ENCODE measurements at regions not wholly inside any gene's neighbourhood (a gene's known extent, or its start where the extent isn't known, plus 50 kb on each side); places are given as distances from the start of the nearest gene placed in this dataset.

DNA sequence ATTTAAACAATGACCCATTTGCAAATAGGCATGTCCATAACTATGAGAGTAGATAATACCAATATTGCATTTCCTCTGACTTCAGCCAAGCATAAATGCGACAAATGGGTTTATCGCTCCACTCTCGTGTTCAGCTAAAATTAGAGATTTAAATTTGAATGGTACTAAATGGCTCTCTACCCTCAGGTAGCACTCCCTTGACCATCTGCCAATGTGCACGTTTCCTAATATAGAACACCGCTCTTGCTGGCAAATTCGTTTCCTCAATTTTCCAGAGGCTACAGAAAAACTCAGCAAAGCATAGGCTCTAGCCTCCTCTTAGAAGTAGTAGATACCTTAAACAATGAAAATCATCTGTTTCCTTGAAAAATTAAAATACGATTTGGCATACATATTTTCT lies 251.6 kb downstream of the ADGRA3 start:
- H3K4me3 ChIP-seq = no peak overlapping the region
- H3K36me3 ChIP-seq = no peaks in the 10 kb centered on the region
- TF ChIP-seq, protein P1, sequence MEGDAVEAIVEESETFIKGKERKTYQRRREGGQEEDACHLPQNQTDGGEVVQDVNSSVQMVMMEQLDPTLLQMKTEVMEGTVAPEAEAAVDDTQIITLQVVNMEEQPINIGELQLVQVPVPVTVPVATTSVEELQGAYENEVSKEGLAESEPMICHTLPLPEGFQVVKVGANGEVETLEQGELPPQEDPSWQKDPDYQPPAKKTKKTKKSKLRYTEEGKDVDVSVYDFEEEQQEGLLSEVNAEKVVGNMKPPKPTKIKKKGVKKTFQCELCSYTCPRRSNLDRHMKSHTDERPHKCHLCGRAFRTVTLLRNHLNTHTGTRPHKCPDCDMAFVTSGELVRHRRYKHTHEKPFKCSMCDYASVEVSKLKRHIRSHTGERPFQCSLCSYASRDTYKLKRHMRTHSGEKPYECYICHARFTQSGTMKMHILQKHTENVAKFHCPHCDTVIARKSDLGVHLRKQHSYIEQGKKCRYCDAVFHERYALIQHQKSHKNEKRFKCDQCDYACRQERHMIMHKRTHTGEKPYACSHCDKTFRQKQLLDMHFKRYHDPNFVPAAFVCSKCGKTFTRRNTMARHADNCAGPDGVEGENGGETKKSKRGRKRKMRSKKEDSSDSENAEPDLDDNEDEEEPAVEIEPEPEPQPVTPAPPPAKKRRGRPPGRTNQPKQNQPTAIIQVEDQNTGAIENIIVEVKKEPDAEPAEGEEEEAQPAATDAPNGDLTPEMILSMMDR (IDR thresholded peaks at IDR 0.05) = no peak
- no peaks in the 10 kb centered on the region for H3K9me3 ChIP-seq
- H3K4me1 ChIP-seq = no peaks in the 10 kb centered on the region
- no peaks in the 10 kb centered on the region for H3K27me3 ChIP-seq
- no peak overlapping the region for H3K27ac ChIP-seq
- DNase-seq (ENCODE audit: low spot score) = no peak

DNA sequence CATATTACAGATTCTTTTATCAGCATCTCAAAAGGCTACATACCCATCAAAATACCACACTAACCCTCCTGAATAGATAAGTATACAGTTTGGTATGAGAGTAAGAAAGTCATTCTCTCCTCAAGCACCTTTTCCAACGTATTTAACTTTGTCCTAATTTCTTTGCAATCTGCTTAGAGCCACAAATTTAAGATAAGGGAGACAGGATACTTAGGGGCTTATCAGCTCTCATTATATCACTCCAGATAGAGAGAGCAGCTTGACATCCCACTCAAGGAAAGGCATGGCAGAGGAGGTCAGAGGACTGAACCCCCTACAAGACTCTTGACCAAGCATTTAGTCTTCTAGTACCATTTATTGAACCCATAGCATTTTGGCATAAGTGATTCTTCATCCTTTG lies 262.4 kb downstream of the ADGRA3 start:
- H3K36me3 ChIP-seq = no peaks in the 10 kb centered on the region
- no peak for DNase-seq (ENCODE audit: low spot score)

DNA sequence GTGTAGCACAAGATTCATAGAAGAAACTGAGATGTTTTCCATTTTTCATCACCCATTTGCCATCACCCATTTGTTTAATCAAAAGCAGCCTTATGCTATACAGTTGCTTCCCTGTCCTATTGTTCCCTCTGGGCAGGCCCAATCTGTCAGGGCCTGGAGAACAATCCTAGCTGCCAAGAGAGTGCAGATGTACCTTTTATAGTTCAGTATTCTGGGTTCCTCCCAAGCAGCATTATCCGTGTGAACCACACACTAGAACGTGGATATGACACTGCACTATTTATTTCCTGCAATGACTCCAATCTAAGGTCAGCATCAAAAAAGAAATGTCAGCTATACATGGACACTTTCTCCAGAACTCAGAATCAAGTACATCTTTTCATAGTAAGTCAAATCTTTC lies 269.0 kb downstream of the ADGRA3 start:
- no peak for DNase-seq (ENCODE audit: low spot score)
- Histone ChIP-seq H3K9me3 (no peaks in the 10 kb centered on the region), H3K27me3 (no peaks in the 10 kb centered on the region), H3K27ac (no peak overlapping the region), H3K4me3 (no peak overlapping the region), H3K36me3 (no peaks in the 10 kb centered on the region), H3K4me1 (no peaks in the 10 kb centered on the region)
- TF ChIP-seq, protein P1 (IDR thresholded peaks at IDR 0.05) = no peak

More for the DNA sequence above, 262.4 kb downstream of the ADGRA3 start:
- no peak overlapping the region for H3K27ac ChIP-seq
- H3K9me3 ChIP-seq = no peaks in the 10 kb centered on the region
- TF ChIP-seq, protein P1 (IDR thresholded peaks at IDR 0.05) = no peak
- no peak overlapping the region for H3K4me3 ChIP-seq
- H3K4me1 ChIP-seq = no peaks in the 10 kb centered on the region
- H3K27me3 ChIP-seq = no peaks in the 10 kb centered on the region

DNA sequence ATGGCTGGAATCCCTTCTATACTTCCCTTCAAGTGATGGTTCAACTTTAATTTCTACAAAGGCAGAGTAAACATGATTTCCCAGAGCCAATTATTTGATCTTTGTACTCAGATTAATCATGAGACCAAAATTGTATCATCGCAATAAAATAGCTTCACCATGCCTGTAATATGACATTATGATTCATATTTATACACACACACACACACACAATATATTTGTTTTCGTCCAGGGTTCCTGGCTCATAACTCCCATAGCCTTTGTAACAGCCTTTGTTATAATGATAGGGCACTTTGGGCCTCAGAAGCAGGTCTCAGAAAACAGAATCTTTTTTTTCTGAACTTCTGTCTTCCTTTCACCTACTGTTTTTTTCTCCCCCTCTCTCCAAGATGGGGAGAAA lies 270.6 kb downstream of the ADGRA3 start:
- DNase-seq (ENCODE audit: low spot score) = no peak
- no peaks in the 10 kb centered on the region for H3K36me3 ChIP-seq
- H3K27ac ChIP-seq = no peak overlapping the region
- H3K4me1 ChIP-seq = no peaks in the 10 kb centered on the region
- H3K27me3 ChIP-seq = no peaks in the 10 kb centered on the region
- H3K4me3 ChIP-seq = no peak overlapping the region
- no peaks in the 10 kb centered on the region for H3K9me3 ChIP-seq
- TF ChIP-seq, protein P1 (IDR thresholded peaks at IDR 0.05) = no peak

DNA sequence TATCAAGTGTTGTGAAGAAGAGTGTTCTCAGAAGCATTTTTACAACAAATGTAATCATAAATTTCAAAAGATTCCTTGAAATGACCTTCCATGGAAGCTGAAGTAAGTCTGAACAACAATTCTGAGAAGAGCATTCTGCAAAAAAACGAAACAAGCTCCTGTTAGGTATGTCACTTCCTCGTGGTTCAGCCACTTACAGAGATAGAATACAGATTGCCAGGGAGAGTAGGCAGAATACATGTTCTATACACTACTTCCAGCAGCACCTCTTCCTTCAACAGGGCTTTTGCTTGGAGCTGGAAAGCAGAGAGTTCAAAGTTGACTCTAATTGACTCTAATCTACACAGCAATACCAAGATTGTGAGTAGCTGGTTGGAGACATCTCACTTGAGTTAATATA lies 274.5 kb downstream of the ADGRA3 start:
- no peak for DNase-seq (ENCODE audit: low spot score)

DNA sequence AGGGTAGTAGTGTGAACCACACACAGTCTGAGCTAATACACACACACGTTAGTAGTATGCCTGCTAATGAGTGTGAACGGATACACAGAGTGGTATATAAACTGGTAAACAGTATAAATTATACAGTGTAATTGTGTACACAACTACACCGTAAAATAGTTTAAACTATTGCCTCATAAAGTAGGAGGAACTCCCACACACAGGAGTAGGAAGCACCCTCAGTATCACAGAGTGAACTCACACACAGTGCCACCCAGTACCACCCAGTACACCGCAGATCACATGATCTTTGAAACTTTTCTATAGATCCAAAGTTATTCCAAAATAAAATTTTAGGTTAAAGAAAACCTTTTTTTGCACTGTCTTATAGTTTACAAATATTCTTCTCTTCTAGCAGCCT lies 275.1 kb downstream of the ADGRA3 start:
- no peaks in the 10 kb centered on the region for H3K36me3 ChIP-seq
- H3K4me1 ChIP-seq = no peaks in the 10 kb centered on the region
- no peak for DNase-seq (ENCODE audit: low spot score)
- H3K4me3 ChIP-seq = no peak overlapping the region
- no peak overlapping the region for H3K27ac ChIP-seq
- TF ChIP-seq, protein P1 (IDR thresholded peaks at IDR 0.05) = no peak
- H3K27me3 ChIP-seq = no peaks in the 10 kb centered on the region
- no peaks in the 10 kb centered on the region for H3K9me3 ChIP-seq

More for the DNA sequence above, 274.5 kb downstream of the ADGRA3 start:
- Histone ChIP-seq H3K4me1 (no peaks in the 10 kb centered on the region), H3K27ac (no peak overlapping the region), H3K27me3 (no peaks in the 10 kb centered on the region), H3K9me3 (no peaks in the 10 kb centered on the region), H3K4me3 (no peak overlapping the region), H3K36me3 (no peaks in the 10 kb centered on the region)
- TF ChIP-seq, protein P1 (IDR thresholded peaks at IDR 0.05) = no peak

All from right atrium auricular region (tissue), 2 donors.